Fibroblast of villous mesenchyme (primary cell): ENCODE measurements at regions not wholly inside any gene's neighbourhood (a gene's known extent, or its start where the extent isn't known, plus 50 kb on each side); places are given as distances from the start of the nearest gene placed in this dataset.

ENCODE experiments used
- DNase-seq: peaks from one replicate; pipeline ENCODE4 v3.0.0-alpha.2; 2010; ENCODE audit warnings: low read depth
- H3K4me3 ChIP-seq: 2 replicates; pipeline ENCODE4 v1.5.1; 2011; ENCODE audit warnings: low read depth, mild to moderate bottlenecking, low read length
- TF ChIP-seq, protein P1 (sequence below): IDR thresholded peaks from 2 replicates; pipeline ENCODE4 v1.5.1; 2012; ENCODE audit warnings: low read depth, mild to moderate bottlenecking, low read length; ENCODE audit not compliant: insufficient read depth

DNA sequence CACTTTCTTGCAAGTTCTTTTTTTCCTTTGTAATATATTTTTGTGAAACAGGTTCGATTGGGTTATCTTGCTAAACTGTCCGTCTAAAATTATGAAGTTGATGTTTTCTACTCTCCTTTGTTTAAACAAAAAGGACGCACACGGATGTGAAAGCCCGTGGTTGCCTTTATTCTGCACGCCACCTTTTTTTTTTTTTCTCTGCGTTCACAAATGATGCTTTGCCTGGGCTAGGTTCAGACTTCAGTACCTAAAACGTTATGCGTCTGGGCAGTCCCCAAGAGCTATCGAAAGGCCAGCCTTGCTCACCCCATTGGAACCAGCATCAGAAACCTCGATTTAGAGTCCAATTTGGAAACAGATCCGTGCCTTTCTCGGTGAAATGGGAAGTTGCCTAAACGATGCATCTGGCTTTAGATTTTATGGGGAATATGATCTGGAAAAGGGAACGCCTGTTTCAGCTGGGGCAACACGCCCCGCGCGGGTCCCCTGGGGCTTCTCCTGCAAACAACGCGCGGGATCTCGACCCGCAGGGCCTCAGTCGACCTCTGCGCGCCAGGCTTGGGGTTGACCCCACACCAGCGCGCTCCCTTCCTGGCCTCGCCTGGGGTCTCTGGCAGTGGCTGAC is 113.9 kb downstream of the KCNRG start:
- peak overlapping the region; percentile 12 for H3K4me3 ChIP-seq
- DNase-seq: no peak
- TF ChIP-seq, protein P1, sequence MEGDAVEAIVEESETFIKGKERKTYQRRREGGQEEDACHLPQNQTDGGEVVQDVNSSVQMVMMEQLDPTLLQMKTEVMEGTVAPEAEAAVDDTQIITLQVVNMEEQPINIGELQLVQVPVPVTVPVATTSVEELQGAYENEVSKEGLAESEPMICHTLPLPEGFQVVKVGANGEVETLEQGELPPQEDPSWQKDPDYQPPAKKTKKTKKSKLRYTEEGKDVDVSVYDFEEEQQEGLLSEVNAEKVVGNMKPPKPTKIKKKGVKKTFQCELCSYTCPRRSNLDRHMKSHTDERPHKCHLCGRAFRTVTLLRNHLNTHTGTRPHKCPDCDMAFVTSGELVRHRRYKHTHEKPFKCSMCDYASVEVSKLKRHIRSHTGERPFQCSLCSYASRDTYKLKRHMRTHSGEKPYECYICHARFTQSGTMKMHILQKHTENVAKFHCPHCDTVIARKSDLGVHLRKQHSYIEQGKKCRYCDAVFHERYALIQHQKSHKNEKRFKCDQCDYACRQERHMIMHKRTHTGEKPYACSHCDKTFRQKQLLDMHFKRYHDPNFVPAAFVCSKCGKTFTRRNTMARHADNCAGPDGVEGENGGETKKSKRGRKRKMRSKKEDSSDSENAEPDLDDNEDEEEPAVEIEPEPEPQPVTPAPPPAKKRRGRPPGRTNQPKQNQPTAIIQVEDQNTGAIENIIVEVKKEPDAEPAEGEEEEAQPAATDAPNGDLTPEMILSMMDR: no peak

GRCh38 chr13:50129706-50130122 is 114.5 kb downstream of the KCNRG start:
- TF ChIP-seq, protein P1: no peak

GRCh38 chr13:50130123-50130946 is 115.1 kb downstream of the KCNRG start:
- peak; percentile 41 for DNase-seq
- TF ChIP-seq, protein P1: no peak
- peak overlapping the region; percentile 46 for H3K4me3 ChIP-seq

More at GRCh38 chr13:50129706-50130122, 114.5 kb downstream of the KCNRG start:
- peak overlapping the region; percentile 46 for H3K4me3 ChIP-seq
- DNase-seq: no peak

DNA sequence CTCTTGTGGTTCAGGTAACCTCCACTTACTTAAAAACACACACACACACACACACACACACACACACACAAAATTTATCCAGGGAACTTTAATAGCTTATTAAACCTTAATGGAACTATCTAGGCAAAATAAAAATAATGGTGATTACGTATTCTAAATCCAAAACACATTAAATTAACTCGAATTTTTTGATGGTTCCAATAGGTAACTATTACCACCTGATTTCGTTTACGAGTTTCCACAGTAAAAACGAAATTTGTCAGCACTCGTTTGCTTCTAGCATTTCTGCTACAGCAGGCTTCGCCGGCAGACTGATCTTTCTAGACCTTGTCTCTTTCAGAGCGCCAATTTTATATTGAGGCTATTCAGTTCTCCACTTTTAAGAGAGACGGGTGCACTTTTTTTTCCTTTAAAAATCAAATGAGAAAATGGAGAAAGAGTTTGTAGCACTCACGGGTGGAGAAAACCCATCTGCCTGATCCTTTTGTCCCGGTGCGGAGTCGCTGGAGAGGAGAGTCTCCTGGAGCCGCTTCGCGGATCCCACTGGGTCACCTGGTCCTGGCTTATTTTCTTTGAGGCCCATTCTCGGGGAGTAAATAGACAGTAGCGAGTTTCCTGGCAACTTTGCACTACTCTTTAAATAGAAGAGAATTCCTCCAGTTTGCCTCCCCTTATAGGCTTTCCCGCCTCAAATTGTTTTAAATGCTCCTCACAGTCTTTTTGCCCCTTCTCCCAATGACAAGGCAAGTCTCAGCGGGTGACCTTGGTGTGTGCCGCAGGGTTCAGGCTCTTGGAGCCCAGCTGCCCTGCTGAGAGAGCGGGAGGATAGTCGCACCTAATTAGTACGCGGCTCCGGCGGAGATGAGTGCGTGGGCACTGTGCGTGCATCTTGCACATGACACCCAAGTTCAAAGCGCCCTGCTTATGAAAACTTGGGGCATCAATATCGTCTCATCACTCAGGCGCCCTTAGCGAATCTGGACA is 117.0 kb downstream of the KCNRG start:
- no peak for DNase-seq
- TF ChIP-seq, protein P1: no peak
- no peak overlapping the region for H3K4me3 ChIP-seq

DNA sequence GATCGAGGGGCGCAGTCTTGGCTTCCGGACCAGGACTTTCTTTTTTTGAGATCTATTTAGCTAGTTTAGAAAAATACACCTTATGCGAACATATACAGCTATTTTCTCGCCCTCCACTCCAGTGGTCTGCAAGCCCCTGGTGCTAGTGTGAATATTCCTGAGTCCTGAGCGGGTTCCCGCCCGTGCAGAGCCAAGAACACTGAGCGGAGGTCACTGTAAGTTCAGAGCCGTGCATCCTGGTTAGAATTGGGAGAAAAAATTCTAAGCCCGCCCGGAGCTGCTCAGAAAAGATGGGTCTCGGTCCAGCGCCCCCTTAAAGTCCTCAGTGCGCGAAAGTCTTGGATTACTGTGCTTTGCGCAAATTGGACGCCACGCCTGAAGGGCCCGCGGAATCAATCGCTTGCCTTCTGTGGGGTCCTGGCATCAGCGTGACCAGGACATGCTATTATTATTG is 117.7 kb downstream of the KCNRG start:
- TF ChIP-seq, protein P1: no peak
- DNase-seq: no peak
- H3K4me3 ChIP-seq: no peak overlapping the region

DNA sequence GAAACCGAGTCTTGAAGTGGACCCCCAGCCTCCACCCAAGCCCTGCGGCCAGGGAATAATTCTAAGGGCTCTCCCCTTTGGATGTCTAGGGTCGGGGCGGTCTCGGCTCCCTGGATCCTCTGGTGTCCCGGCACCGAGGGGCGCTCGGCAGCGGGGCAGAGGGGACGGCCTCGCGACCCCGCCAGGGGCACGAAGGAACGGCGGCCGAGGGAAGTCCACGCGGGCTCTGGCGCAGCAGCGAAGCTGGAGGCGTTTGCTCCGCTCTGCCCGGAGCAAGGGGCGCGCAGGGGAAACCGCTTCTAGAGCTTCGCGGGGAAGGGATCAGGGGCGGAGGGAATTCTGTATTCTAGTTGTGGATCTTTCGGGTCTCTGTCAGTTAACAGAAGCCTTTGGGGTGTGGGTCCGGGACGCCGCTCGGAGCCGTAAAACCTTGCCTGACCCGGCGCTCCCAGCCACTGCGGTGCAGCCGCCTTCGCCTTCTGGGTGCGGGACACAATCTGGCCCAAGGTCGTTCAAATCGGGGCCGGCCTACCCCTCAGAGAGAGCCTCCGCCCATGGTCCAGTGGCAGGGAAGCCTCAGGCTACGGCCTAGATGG is 118.2 kb downstream of the KCNRG start:
- DNase-seq: no peak
- TF ChIP-seq, protein P1: no peak
- no peak overlapping the region for H3K4me3 ChIP-seq
